HG03558 (cell line): ENCODE measurements at regions not wholly inside any gene's neighbourhood (a gene's known extent, or its start where the extent isn't known, plus 50 kb on each side); places are given as distances from the start of the nearest gene placed in this dataset.
A peak's percentile ranks its signal among the peaks of the same experiment; 100 is the strongest.
"Not testable (repeated sequence)": the region's sequence is repeated elsewhere in the genome, so short reads cannot be mapped to it uniquely, and the experiment has no call there.

Experiments used
- ATAC-seq: cut with Tn5 transposase; IDR thresholded peaks from one replicate; pipeline ENCODE4 v1.9.1; 2021; ENCODE audit warnings: moderate number of reproducible peaks; ENCODE audit not compliant: unreplicated experiment; ENCODE audit errors: extremely low read depth

GRCh38 chr1:219863816-219864215 is 64.5 kb downstream of the SLC30A10 start:
- not testable (repeated sequence) for ATAC-seq

GRCh38 chr1:219862366-219862765 is 66.0 kb downstream of the SLC30A10 start:
- no peak for ATAC-seq

- ATAC-seq, result no peak
Observed at GRCh38 chr1:219858980-219859379, 69.4 kb downstream of the SLC30A10 start.

- ATAC-seq, result no peak
Observed at GRCh38 chr1:219847215-219847855, 81.0 kb downstream of the SLC30A10 start.

- not testable (repeated sequence) for ATAC-seq
Observed at GRCh38 chr1:219839595-219839994, 88.8 kb downstream of the SLC30A10 start.

- no peak for ATAC-seq
Observed at GRCh38 chr1:219837994-219838294, 90.4 kb downstream of the SLC30A10 start.

GRCh38 chr1:219837274-219837993 is 90.9 kb downstream of the SLC30A10 start:
- ATAC-seq, result no peak

GRCh38 chr1:219834314-219834917 is 93.9 kb downstream of the SLC30A10 start:
- ATAC-seq, result no peak

- ATAC-seq, result no peak
Observed at GRCh38 chr1:219833214-219833815, 95.0 kb downstream of the SLC30A10 start.

- no peak for ATAC-seq
Observed at GRCh38 chr1:219826290-219826689, 102.1 kb downstream of the SLC30A10 start.

GRCh38 chr1:219825355-219825754 is 103.0 kb downstream of the SLC30A10 start:
- no peak for ATAC-seq

- ATAC-seq, result no peak
Observed at GRCh38 chr1:219824338-219824737, 104.0 kb downstream of the SLC30A10 start.

GRCh38 chr1:219820551-219820950 is 107.8 kb downstream of the SLC30A10 start:
- no peak for ATAC-seq

GRCh38 chr1:219817914-219818313 is 110.4 kb downstream of the SLC30A10 start:
- ATAC-seq, result no peak

- no peak for ATAC-seq
Observed at GRCh38 chr1:219813294-219813693, 115.1 kb downstream of the SLC30A10 start.

- peak; percentile 81 for ATAC-seq
Observed at GRCh38 chr1:219812491-219813203, 115.7 kb downstream of the SLC30A10 start.

- no peak for ATAC-seq
Observed at GRCh38 chr1:219812086-219812485, 116.3 kb downstream of the SLC30A10 start.

GRCh38 chr1:219810451-219810850 is 117.9 kb downstream of the SLC30A10 start:
- no peak for ATAC-seq

GRCh38 chr1:219808790-219809189 is 119.6 kb downstream of the SLC30A10 start:
- ATAC-seq, result no peak

- ATAC-seq, result no peak
Observed at GRCh38 chr1:219806642-219807041, 121.7 kb downstream of the SLC30A10 start.

GRCh38 chr1:219806020-219806419 is 122.3 kb downstream of the SLC30A10 start:
- no peak for ATAC-seq
